ENCODE measurements at regions not wholly inside any gene's neighbourhood (a gene's known extent, or its start where the extent isn't known, plus 50 kb on each side); places are given as distances from the start of the nearest gene placed in this dataset.

- TF ChIP-seq CTCF (IDR thresholded peaks at IDR 0.05; ENCODE audit: unreplicated experiment): no peak
- H3K4me3 Mint-ChIP-seq (ENCODE audit: low read depth): no peak overlapping the region
- H3K27me3 Mint-ChIP-seq: peaks cover 7% of the 10 kb centered on the region
- H3K4me1 Mint-ChIP-seq (ENCODE audit: low read depth): no peaks in the 10 kb centered on the region
- no peaks in the 10 kb centered on the region for H3K36me3 Mint-ChIP-seq (ENCODE audit: insufficient read depth)
- H3K27ac Mint-ChIP-seq: no peak overlapping the region
- H3K9me3 Mint-ChIP-seq (ENCODE audit: low read depth): peaks cover 6% of the 10 kb centered on the region
- DNase-seq (ENCODE audit: low spot score, unreplicated experiment): no peak
These were observed 191.3 kb downstream of the DMAC1 start for GRCh38 chr9:7608261-7608660.

DNA sequence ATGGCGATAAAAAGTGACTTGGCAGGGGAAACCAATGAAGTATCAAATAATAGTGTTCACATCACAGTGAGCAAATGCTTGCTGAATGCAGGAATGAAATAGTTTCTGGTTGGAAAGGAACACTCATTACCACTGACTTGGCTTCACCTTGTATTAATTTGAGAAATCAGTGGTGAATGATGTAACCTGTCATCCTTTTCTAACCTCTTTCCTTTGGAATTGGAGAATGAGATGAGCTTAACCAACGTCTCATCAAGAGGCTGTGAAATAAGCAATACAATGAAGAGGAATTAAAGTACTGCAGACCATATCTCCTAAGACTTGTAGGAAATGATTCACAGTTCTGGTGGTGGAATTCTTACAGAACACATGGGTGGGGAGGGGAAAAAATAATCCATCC is 192.2 kb downstream of the DMAC1 start:
- no peak for TF ChIP-seq CTCF (IDR thresholded peaks at IDR 0.05; ENCODE audit: unreplicated experiment)
- Mint-ChIP-seq H3K4me3 (ENCODE audit: low read depth) (no peak overlapping the region), H3K27ac (no peak overlapping the region), H3K9me3 (ENCODE audit: low read depth) (peaks cover 6% of the 10 kb centered on the region), H3K4me1 (ENCODE audit: low read depth) (no peaks in the 10 kb centered on the region), H3K27me3 (peaks cover 7% of the 10 kb centered on the region), H3K36me3 (ENCODE audit: insufficient read depth) (no peaks in the 10 kb centered on the region)
- DNase-seq (ENCODE audit: low spot score, unreplicated experiment): no peak

DNA sequence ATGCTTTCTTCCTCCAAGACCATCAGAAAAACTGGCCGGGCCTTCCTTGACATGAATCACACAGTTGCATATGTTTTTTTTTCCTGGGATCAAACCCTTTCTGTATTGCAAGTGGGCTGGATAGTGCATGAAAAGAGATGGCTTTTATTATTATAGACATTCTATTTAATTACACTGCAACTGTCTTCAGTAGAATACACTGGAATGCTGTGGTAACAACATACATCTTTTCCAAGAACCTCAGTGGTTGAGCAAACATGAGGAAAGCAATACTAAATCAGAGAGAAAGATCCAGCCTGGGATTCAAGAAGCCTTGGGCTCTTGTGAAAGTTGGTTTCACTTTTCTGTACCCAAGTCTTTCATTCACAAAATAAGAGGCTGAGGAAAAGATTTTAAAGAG is 193.0 kb downstream of the DMAC1 start:
- H3K36me3 Mint-ChIP-seq (ENCODE audit: insufficient read depth): no peaks in the 10 kb centered on the region
- peaks cover 12% of the 10 kb centered on the region for H3K27me3 Mint-ChIP-seq
- H3K27ac Mint-ChIP-seq: no peak overlapping the region
- peaks cover 6% of the 10 kb centered on the region for H3K9me3 Mint-ChIP-seq (ENCODE audit: low read depth)
- H3K4me3 Mint-ChIP-seq (ENCODE audit: low read depth): no peak overlapping the region
- H3K4me1 Mint-ChIP-seq (ENCODE audit: low read depth): no peaks in the 10 kb centered on the region
- no peak for TF ChIP-seq CTCF (IDR thresholded peaks at IDR 0.05; ENCODE audit: unreplicated experiment)
- no peak for DNase-seq (ENCODE audit: low spot score, unreplicated experiment)

DNA sequence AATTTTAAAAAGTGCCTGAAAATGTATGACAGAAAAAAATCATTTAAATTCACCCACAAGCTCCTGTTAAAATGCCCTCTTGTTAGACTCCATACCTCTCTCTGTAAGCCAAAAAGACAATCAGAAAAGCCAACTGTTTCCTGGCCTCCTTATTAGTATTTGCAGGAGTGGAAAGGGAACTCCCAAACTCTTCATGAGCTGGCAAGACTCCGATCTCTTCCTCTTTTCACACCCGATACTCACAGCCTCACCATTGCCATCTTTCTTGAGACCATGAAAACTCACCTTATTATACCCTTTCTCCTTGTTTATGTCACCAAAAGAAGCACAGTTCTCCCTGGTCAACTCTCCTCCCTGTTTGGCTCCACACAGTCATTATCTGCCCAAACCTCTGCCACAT is 197.8 kb downstream of the DMAC1 start:
- Mint-ChIP-seq H3K27ac (no peak overlapping the region), H3K27me3 (peaks cover 7% of the 10 kb centered on the region), H3K9me3 (ENCODE audit: low read depth) (peaks cover 6% of the 10 kb centered on the region), H3K4me1 (ENCODE audit: low read depth) (no peaks in the 10 kb centered on the region), H3K36me3 (ENCODE audit: insufficient read depth) (no peaks in the 10 kb centered on the region), H3K4me3 (ENCODE audit: low read depth) (no peak overlapping the region)
- no peak for TF ChIP-seq CTCF (IDR thresholded peaks at IDR 0.05; ENCODE audit: unreplicated experiment)
- DNase-seq (ENCODE audit: low spot score, unreplicated experiment): no peak

DNA sequence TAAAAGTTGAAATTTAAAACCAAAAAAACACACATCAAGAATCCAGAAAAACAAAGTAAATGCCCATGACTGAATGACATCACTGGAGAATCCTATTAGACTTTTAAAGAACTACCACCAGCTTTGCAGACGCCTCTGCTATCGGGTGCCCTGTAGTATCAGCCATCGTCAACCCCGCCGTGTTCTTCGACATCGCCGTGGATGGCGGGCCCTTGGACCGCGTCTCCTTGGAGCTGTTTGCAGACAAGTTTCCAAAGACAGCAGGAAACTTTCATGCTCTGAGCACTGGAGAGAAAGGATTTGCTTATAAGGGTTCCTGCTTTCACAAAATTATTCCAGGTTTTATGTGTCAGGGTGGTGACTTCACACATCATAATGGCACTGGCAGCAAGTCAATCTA is 201.9 kb downstream of the DMAC1 start:
- Mint-ChIP-seq H3K9me3 (ENCODE audit: low read depth) (peaks cover 28% of the 10 kb centered on the region), H3K4me1 (ENCODE audit: low read depth) (no peaks in the 10 kb centered on the region), H3K36me3 (ENCODE audit: insufficient read depth) (peaks cover 1% of the 10 kb centered on the region), H3K4me3 (ENCODE audit: low read depth) (no peak overlapping the region), H3K27me3 (peaks cover 5% of the 10 kb centered on the region), H3K27ac (no peak overlapping the region)
- no peak for DNase-seq (ENCODE audit: low spot score, unreplicated experiment)
- no peak for TF ChIP-seq CTCF (IDR thresholded peaks at IDR 0.05; ENCODE audit: unreplicated experiment)

Data from progenitor cell of endocrine pancreas (in vitro differentiated cells).